ENCODE measurements at regions not wholly inside any gene's neighbourhood (a gene's known extent, or its start where the extent isn't known, plus 50 kb on each side); places are given as distances from the start of the nearest gene placed in this dataset.

DNA sequence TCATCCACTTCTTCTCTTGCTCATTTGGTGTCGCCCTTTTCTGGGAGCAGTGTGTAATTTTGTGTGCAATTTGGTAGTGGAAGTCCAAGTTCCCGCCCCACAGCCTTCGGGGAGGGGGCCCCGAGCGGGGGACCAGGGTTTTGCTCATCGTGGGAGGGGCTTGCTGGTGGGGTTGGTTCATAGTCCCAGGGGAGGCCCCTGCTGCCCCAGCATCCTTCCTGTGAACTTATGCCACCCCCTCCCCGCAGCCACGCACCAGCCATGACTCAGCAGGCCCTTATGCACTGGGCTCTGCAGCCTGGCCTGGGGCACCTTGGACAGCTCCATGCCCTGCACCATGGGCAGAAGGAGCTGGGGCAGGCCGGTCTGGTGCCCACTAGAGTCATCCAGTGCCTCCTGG is 1183.6 kb downstream of the BRD1 start:
- Mint-ChIP-seq H3K27ac (no peak overlapping the region), H3K9me3 (no peaks in the 10 kb centered on the region), H3K27me3 (ENCODE audit: low read depth) (peaks cover 4% of the 10 kb centered on the region), H3K4me1 (peaks cover 27% of the 10 kb centered on the region), H3K36me3 (ENCODE audit: low read depth) (no peaks in the 10 kb centered on the region), H3K4me3 (no peak overlapping the region)
- no peak for TF ChIP-seq CTCF (IDR thresholded peaks at IDR 0.05; ENCODE audit: unreplicated experiment in 3 of 3)

DNA sequence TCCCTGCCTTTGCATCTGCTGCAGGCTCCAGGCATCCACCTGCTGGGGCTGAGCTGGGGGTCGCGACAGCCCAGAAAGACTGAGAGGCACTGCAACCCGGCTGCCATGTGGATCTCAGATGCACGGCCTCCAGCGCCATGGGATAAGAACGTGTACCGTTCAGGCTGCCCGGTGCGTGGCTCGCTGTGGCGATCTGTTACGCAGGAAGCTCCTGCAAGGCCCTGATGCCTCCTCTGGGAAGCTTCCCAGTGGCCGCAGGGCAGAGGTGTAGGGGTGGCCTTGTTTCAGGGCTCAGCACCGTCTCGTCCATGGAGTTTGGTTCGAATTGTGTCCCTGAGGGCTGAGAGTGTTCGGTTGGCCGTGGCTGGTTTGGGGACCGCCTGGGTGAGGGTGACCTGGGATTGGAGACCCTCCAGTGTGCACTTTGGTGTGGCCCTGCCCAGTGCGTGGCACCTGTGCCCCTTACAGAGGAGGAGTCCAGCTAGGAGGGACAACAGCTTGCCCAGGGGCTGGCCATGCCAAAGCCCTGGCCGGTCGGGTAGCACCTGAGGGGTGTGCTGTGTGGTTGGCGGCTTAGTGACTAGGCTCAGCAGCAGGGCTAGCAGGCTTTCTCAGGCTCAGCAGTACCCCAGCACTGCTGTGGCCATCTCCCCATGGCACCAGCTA is 1184.5 kb downstream of the BRD1 start:
- TF ChIP-seq CTCF (IDR thresholded peaks at IDR 0.05; ENCODE audit: unreplicated experiment in 3 of 3) = no peak

GRCh38 chr22:48642550-48642949 is 1185.1 kb downstream of the BRD1 start:
- H3K4me3 Mint-ChIP-seq = no peak overlapping the region
- TF ChIP-seq CTCF (IDR thresholded peaks at IDR 0.05; ENCODE audit: unreplicated experiment in 3 of 3) = no peak
- peaks cover 31% of the 10 kb centered on the region for H3K4me1 Mint-ChIP-seq
- peaks cover 4% of the 10 kb centered on the region for H3K27me3 Mint-ChIP-seq (ENCODE audit: low read depth)
- no peaks in the 10 kb centered on the region for H3K36me3 Mint-ChIP-seq (ENCODE audit: low read depth)
- no peaks in the 10 kb centered on the region for H3K9me3 Mint-ChIP-seq
- H3K27ac Mint-ChIP-seq = peak overlapping the region in 1 of 3 experiments; percentile 21

More for the DNA sequence above, 1184.5 kb downstream of the BRD1 start:
- Mint-ChIP-seq H3K27ac (no peak overlapping the region), H3K4me3 (no peak overlapping the region), H3K36me3 (ENCODE audit: low read depth) (no peaks in the 10 kb centered on the region), H3K27me3 (ENCODE audit: low read depth) (peaks cover 4% of the 10 kb centered on the region), H3K4me1 (peaks cover 27% of the 10 kb centered on the region), H3K9me3 (no peaks in the 10 kb centered on the region)

DNA sequence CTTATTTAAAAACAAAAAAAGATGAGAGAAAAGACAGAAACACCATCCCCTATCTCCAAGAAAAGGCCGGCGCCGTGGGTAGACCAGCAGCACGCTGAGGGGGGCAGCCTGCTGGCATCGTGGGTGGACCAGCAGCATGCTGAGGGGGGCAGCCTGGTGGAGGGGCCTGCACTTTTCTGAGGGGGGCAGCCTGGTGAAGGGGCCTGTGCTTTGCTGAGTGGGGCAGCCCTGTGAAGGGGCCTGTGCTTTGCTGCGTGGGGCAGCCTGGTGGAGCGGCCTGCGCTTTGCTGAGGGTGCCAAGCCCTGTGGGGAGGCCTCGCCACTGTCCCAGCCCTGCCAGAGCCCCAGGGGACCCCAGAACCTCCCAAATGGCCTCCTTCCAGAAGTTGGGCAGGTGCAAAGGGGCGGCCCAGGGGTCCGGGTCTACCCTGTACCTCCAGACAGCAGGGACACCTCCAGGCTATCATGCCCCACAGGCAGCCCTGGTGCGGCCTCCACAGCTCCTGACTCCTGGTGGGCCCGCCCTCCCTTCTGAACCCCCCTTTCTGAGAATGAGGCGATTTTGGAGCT is 1185.7 kb downstream of the BRD1 start:
- Mint-ChIP-seq H3K4me3 (no peak overlapping the region), H3K4me1 (peaks cover 37% of the 10 kb centered on the region), H3K27ac (no peak overlapping the region), H3K27me3 (ENCODE audit: low read depth) (peaks cover 4% of the 10 kb centered on the region), H3K9me3 (no peaks in the 10 kb centered on the region), H3K36me3 (ENCODE audit: low read depth) (no peaks in the 10 kb centered on the region)
- no peak for TF ChIP-seq CTCF (IDR thresholded peaks at IDR 0.05; ENCODE audit: unreplicated experiment in 3 of 3)

- Mint-ChIP-seq H3K27ac (peak overlapping the region in 2 of 3 experiments; percentile 58 to 91), H3K36me3 (ENCODE audit: low read depth) (no peaks in the 10 kb centered on the region), H3K9me3 (no peaks in the 10 kb centered on the region), H3K4me3 (no peak overlapping the region), H3K27me3 (ENCODE audit: low read depth) (peaks cover 5% of the 10 kb centered on the region), H3K4me1 (peaks cover 42% of the 10 kb centered on the region)
- no peak for TF ChIP-seq CTCF (IDR thresholded peaks at IDR 0.05; ENCODE audit: unreplicated experiment in 3 of 3)
These were observed 1186.5 kb downstream of the BRD1 start for GRCh38 chr22:48640890-48641841.

All from nephron (organoid).